ENCODE measurements at regions not wholly inside any gene's neighbourhood (a gene's known extent, or its start where the extent isn't known, plus 50 kb on each side); places are given as distances from the start of the nearest gene placed in this dataset.

- no peak for DNase-seq (ENCODE audit: low spot score)
- Histone ChIP-seq H2AFZ (ENCODE audit: low read length) (no peak overlapping the region), H3K27ac (ENCODE audit: low read depth, low read length, poor library complexity, severe bottlenecking) (no peak overlapping the region), H4K20me1 (ENCODE audit: insufficient read depth, low read length) (no peaks in the 10 kb centered on the region), H3K4me1 (ENCODE audit: insufficient read depth, low read length, poor library complexity, severe bottlenecking) (no peaks in the 10 kb centered on the region), H3K9me3 (ENCODE audit: low read length) (no peaks in the 10 kb centered on the region), H3K36me3 (ENCODE audit: insufficient read depth, low read length) (no peaks in the 10 kb centered on the region), H3K4me2 (ENCODE audit: low read length) (no peak overlapping the region), H3K79me2 (ENCODE audit: insufficient read depth, low read depth, low read length) (no peaks in the 10 kb centered on the region), H3K4me3 (ENCODE audit: low read depth, low read length, poor library complexity, severe bottlenecking) (no peak overlapping the region), H3K9me2 (ENCODE audit: insufficient read depth, low read length) (no peaks in the 10 kb centered on the region)
- BruUV-seq (replicated peaks) = no TSS peak
- CTCF ChIA-PET (ENCODE audit: unreplicated experiment) = no interaction called here
- intact Hi-C loops (cut with micrococcal nuclease; ENCODE audit: unreplicated experiment) = no loop called here
- TF ChIP-seq CTCF (conservative IDR thresholded peaks at IDR 0.05; ENCODE audit: low read length) (no peak), EZH2phosphoT487 (IDR thresholded peaks at IDR 0.05; ENCODE audit: borderline replicate concordance, low read depth, low read length) (no peak)
- POLR2A ChIA-PET = no interaction called here
Observed at GRCh38 chr13:111462221-111462764, 141.9 kb downstream of the TEX29 start.

GRCh38 chr13:111462944-111463343, 142.5 kb downstream of the TEX29 start:
- Histone ChIP-seq H3K27ac (ENCODE audit: low read depth, low read length, poor library complexity, severe bottlenecking) (no peak overlapping the region), H3K36me3 (ENCODE audit: insufficient read depth, low read length) (no peaks in the 10 kb centered on the region), H3K4me2 (ENCODE audit: low read length) (no peak overlapping the region), H3K79me2 (ENCODE audit: insufficient read depth, low read depth, low read length) (no peaks in the 10 kb centered on the region), H3K4me3 (ENCODE audit: low read depth, low read length, poor library complexity, severe bottlenecking) (no peak overlapping the region), H4K20me1 (ENCODE audit: insufficient read depth, low read length) (no peaks in the 10 kb centered on the region), H3K4me1 (ENCODE audit: insufficient read depth, low read length, poor library complexity, severe bottlenecking) (no peaks in the 10 kb centered on the region), H3K9me3 (ENCODE audit: low read length) (no peaks in the 10 kb centered on the region), H2AFZ (ENCODE audit: low read length) (no peak overlapping the region), H3K9me2 (ENCODE audit: insufficient read depth, low read length) (no peaks in the 10 kb centered on the region)
- ChIA-PET CTCF (ENCODE audit: unreplicated experiment) (no interaction called here), POLR2A (no interaction called here)
- TF ChIP-seq EZH2phosphoT487 (IDR thresholded peaks at IDR 0.05; ENCODE audit: borderline replicate concordance, low read depth, low read length) (no peak), CTCF (conservative IDR thresholded peaks at IDR 0.05; ENCODE audit: low read length) (no peak)
- no TSS peak for BruUV-seq (replicated peaks)
- intact Hi-C loops (cut with micrococcal nuclease; ENCODE audit: unreplicated experiment) = no loop called here
- DNase-seq (ENCODE audit: low spot score) = no peak

- no peak overlapping the region for H3K4me3 ChIP-seq (ENCODE audit: low read depth, low read length, poor library complexity, severe bottlenecking)
- BruUV-seq (replicated peaks) = no TSS peak
- H2AFZ ChIP-seq (ENCODE audit: low read length) = no peak overlapping the region
- no peak for DNase-seq (ENCODE audit: low spot score)
- H3K79me2 ChIP-seq (ENCODE audit: insufficient read depth, low read depth, low read length) = no peaks in the 10 kb centered on the region
- no peaks in the 10 kb centered on the region for H3K36me3 ChIP-seq (ENCODE audit: insufficient read depth, low read length)
- POLR2A ChIA-PET = no interaction called here
- no peaks in the 10 kb centered on the region for H3K4me1 ChIP-seq (ENCODE audit: insufficient read depth, low read length, poor library complexity, severe bottlenecking)
- CTCF ChIA-PET (ENCODE audit: unreplicated experiment) = no interaction called here
- H3K9me3 ChIP-seq (ENCODE audit: low read length) = no peaks in the 10 kb centered on the region
- no peaks in the 10 kb centered on the region for H4K20me1 ChIP-seq (ENCODE audit: insufficient read depth, low read length)
- H3K27ac ChIP-seq (ENCODE audit: low read depth, low read length, poor library complexity, severe bottlenecking) = no peak overlapping the region
- TF ChIP-seq CTCF (conservative IDR thresholded peaks at IDR 0.05; ENCODE audit: low read length) (no peak), EZH2phosphoT487 (IDR thresholded peaks at IDR 0.05; ENCODE audit: borderline replicate concordance, low read depth, low read length) (no peak)
- intact Hi-C loops (cut with micrococcal nuclease; ENCODE audit: unreplicated experiment) = no loop called here
- H3K4me2 ChIP-seq (ENCODE audit: low read length) = no peak overlapping the region
- no peaks in the 10 kb centered on the region for H3K9me2 ChIP-seq (ENCODE audit: insufficient read depth, low read length)
Observed at GRCh38 chr13:111467111-111467890, 146.9 kb downstream of the TEX29 start.
